ENCODE measurements at regions not wholly inside any gene's neighbourhood (a gene's known extent, or its start where the extent isn't known, plus 50 kb on each side); places are given as distances from the start of the nearest gene placed in this dataset.

DNA sequence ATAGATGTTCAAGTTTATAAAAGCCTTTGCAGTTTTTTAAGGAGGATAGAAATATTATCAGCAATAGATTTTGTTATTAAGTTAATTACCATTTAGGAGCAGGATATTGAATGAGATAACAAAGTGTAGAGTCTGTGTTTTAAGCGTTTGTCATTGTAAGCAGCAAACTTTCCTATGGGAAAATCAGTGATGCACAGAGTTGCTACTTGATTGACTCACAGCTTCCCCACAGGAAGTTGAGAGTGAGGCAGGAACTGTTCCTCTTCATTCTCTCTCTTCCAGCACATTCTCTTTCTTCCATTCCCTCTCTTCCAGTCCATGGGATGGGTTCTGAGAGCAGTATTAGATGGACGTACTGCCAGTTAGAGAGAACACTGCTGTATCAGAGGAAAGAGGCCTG, 867.7 kb upstream of the AGA start:
- DNase-seq = no peak

DNA sequence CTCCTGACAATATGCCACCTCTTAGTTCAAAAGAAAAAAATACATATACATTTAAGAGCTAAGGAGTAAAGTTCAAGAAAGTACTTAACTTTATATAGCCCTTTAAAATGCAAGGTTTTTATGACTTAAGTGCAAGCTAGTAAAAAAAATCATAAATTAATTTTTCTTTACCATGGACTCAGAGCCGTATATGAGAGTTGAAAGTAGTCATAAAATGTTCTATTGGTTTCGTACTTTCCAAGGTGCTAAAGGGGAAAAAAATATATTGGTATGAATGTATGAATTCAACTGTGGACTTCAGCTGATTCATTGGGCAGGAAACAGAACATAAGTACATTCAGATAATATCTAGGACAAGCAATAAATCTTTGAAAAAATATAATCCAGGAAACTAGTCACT, 869.8 kb upstream of the AGA start:
- no peak for DNase-seq

DNA sequence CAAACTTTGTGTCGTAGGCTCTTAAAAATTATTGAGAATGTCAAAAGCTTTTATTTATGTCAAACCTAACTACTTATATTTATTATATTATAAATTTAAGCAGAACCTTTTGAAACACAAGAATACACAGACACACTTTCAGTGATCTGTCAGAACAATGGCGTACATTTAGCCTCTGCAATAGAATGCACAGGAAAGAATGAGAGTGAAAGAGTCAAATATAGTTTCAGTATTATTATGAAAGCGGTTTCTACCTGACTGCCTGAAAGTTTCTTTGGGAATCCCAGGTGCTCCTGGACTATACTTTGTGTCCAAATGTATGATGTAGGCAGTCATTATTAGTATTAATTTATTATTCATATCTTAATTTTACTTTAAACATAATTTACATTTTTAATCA, 872.0 kb upstream of the AGA start:
- no peak for DNase-seq

DNA sequence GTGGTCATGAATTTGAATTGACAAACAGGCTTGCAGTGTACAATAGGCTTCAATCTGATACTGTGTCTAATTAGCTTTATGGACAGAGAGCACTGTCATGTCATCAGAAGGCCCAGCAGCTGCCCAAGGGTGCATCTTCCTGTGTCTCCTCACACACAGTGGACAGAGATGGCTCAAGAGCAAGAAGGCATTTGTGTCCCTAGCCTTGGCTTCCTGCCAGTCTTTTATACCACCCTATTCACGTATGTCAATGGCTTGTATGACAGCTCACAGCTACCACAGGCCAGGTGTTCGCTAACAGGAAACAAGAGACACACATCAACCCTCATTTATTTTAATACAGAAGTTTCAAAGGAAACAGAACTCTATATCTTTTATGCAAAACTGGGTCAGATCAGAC, 874.0 kb upstream of the AGA start:
- DNase-seq = no peak

DNA sequence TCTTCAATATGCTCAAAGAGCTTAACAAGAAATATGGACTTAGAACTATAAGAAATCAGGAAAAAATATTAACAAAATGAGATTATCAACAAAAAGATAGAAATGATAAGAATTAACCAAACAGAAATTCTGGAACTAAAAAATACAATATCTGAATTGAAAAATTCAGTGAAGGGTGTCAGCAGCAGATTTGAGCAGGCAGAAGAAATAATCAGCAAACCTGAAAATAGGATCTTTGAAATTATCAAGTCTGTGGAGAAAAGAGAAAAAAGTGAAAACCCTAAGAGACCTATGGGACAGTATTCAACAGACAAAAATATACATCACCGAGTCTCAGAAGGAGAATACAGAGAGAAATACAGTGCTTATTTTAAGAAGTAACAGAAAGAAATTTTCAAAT, 877.8 kb upstream of the AGA start:
- no peak for DNase-seq

DNA sequence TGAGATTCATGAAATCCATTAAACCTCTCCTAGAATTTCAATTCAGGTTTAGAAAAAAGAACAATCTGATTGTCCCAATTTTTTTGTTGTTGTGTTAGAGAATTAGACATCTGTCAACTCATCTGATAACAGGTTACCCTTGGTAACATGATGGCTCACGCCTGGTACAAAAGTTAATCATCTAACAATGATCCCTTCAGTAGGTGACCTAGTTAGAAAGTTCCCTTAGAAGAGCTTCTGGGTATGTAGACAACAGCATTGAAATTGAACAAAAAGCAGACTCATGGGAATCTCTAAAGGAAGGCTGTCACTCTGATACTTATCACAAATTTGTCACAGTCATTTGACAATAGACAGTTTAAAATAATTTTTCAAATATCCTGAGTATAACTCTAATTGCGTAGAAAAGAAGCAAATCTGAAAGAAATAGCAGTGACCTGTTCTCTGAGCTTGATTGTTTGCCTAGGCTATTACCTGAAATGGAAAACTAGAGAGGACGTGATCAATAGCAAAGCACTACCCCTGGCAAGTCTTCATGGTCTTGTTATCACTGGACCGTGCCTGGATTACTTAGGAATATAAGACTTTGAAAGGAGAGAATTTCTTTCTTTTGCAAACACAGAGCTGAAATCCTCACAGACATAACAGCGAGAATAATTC, 880.4 kb upstream of the AGA start:
- no peak for DNase-seq

DNA sequence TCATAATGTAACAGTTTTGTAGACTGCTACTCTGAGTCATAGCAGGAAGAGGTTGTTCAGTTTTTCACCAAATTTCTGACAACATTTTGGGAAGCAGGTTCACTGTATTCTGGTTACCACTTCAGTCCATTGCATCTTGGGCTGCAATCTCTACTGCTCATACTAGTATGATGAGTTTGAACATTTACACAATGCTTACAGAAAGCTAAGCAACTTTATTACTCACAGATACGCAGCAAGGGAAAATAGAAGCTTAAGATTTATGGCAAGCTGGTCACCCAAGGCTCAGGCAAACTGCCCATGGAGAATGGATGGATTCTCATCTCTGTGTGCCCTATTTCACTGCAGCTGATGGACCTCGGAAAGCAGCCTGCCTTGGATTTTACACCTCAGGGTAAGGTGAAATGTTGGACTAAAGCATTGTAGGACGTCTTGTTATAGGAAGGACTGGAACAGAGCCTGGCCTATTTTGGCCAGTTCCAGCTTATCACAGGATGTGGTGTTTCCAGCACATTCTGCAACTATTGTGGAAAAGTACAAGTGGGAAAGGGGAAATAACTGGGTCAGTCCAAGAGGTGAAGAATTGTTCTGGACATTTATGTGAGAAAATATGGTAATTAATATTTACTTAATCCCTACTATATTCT, 887.1 kb upstream of the AGA start:
- no peak for DNase-seq

DNA sequence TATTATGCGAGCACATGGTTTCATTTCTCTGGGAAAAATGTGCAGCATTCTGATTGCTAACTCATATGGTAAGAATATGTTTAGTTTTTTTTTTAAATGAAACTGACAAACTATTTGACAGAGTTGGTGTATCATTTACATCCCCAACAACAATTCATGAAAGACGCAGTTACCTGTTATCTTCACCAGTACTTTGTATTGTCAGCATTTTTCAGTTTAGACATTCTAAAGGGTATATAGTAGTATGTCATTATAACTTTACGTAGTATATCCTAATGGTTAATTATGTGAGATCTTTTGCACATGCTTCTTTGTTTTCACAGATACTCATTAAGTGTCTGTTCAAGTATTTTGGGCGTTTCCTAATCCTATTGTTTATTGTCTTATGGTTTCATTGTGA, 891.1 kb upstream of the AGA start:
- no peak for DNase-seq

DNA sequence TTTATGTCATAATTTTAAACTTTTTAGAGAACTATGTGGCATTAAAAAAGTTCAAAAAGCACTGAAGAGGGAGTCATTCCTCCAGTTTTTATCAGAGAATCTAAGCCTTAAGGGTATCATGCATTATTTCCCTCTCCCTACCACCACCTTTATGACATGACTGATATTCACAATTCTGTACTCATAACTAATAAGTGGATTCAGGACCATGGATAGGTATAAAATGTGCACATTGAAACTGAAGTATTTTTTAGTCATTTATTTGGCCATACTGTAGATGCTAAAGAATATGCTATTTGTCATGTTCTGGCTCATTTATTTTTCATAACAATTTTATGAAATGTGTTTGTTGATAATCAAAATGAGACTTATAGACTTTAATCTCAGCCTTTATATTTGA, 897.5 kb upstream of the AGA start:
- DNase-seq = no peak

DNA sequence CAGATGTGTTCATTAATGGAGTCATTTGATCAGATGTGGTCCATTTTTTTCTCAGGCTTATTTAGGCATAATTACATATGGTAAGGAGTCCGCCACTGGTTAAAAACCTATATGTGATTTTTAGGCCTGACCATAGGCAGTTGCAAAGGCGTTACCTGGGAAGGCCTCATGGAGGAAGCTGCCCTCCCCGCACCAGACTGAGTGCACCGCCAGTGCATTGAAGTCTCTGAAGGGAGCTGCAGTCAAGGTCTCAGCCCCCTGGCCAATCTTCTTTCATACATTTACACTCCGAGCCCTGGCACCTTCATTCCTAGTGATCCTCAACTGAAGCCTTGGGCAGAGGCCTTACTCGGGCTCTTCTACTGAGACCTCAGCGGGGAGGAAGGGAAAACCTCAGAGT, 898.2 kb upstream of the AGA start:
- no peak for DNase-seq

DNA sequence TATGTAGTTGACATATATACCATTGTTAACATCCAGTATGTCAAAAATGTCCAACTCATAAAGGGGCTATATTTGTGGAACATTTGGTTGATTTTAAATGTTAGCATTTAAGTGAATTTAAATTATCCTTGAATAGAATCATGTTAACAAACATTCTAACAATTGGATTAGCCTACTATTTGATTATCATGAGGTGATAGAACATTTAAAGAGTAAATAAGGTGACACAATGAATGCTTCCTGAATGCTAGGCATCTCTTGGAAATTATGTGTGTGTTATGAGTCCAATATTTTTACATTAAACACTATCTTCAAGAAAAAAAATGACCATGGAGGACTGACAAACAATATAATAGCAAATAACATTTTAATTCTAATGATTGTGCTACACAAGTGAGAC, 901.9 kb upstream of the AGA start:
- no peak for DNase-seq

DNA sequence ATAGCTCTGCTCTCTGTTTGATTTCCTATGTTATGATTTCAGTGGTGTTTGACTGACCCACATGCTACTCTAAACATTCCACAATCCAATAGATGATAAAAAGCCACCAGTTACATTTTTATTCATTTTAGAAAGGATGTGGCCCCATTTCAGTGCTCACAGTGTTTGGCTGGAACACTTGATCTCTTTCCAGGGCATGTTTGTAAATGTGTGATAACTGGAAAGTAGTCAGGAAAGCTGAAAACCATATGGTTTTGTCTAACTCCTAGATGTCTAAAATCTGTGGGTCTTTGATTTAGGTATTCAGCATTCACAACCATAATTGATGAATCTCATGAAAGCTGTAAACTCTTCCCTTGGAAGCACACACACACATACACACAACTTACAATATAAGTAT, 904.9 kb upstream of the AGA start:
- DNase-seq = no peak

DNA sequence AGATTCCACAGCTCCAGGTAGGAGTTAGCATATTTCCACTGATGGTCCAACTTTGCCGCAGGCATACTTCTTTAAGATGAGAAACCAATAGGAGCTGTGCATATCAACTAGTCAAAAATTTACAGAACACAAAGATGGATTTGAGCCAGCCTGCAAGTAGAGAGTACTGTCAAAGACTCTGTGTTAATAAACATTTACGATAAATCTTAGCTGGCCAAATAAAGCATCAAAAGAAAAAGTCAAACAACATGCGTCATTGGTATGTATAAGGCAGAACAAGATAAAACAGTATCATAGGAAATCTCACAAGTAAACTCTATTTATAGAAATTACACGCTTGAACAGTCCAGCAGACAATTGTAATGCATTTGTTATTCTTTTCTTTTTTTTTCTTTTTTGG, 907.4 kb upstream of the AGA start:
- no peak for DNase-seq

DNA sequence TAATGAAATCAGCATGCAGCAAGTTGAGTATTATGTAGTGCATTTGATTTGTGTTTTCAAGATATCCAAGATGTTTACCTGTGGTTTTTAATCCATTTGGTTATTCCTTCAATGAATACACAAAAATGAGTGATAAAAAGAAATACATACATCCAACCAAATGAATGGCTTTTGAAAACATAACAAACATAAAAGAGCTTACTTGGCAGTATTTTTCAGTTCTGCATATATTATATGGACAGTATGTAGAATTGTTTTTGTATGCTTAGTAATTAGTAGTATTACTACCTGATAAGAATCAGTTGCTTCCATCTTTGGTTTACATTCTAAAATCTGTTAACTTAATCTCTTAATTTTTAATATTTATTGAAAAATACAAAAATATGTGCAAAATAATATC, 908.9 kb upstream of the AGA start:
- DNase-seq = no peak

DNA sequence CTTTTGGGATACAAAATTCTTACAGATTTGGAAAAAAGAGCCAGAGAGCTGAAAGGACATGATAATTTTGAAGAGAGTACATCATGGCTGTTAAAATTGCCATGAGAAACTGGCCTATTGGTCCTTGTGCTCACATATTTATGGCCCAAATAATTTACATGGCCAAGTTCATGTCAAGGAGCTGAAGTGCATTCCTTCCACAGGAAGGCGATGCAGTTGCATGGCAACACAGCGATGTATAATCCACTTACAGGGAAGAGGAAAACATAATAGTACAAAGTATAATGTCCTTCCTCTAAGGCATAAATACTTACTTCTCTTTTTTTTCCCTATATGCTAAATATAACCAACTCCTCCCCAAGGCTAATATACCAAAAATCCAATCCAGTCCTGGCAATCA, 914.5 kb upstream of the AGA start:
- no peak for DNase-seq

DNA sequence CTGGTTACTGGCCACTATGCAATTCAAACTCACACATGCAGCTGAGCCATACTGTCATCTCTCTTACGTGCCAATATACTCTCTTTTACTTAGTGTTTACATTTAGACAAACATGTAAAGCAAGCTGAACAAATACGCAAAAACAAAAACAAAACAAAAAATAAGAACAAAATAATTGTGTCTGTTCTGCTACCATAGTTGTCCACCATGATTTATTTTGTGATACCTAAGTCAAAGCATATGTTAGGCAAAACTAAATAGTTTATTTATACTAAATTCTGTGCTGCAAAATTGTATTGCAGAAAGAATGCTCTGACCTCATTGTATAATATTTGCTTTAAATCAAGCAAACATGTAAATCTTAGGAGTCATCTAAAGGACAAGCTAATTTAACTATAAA, 943.2 kb upstream of the AGA start:
- DNase-seq = no peak

DNA sequence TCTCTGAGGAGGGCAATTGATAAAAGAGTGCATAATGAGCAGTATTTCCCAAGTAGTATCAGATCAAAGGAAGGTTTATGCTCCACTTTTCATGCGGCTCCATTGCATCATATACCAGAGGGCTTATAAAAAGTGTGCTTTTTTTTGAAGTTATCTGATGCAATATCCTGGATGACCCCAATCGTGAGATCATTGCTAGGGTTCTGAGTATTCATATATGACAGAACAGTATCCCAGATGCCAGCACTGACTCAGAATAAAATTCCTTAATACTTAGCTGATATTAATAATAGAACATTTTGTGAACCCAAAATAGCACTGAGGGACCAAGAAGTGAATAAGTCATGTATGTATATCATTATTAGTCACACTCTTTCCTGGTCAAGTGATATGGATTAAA, 945.5 kb upstream of the AGA start:
- no peak for DNase-seq

DNA sequence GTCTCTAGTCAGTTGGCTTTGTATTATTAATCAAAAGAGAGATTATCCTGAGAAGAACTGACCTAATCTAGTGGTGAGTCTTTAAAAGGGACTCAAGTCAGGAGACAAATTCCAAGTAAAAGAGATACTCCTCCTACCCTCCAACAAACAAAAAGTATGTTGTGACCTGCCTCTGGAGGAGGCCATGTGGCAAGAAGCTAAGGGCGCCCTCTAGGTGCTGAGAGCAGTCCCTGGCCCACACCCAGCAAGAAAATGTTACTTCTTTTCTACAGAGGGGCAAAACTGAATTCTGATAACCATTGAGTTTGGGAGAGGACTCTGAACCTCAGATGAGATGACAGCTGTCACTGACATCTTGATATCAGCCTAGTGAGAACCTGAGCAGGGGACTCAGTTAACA, 953.6 kb upstream of the AGA start:
- no peak for DNase-seq

DNA sequence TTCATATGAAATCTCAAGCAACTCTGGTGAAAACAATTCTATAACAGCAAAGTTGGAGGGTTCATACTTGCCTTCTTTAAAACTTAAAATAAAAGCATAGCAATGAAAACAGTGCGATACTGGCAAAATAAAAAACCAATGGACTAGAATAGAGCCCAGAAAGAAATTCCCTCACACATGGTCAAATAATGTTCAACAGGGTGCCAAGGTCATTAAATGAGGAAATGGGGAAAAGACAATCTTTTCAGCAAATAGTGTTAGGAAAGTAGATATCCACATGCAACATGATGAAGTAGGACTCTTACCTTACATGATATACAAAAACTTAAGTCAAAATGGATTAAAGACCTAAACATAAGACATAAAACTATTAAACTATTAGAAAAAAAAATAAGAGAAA, 970.2 kb upstream of the AGA start:
- no peak for DNase-seq

DNA sequence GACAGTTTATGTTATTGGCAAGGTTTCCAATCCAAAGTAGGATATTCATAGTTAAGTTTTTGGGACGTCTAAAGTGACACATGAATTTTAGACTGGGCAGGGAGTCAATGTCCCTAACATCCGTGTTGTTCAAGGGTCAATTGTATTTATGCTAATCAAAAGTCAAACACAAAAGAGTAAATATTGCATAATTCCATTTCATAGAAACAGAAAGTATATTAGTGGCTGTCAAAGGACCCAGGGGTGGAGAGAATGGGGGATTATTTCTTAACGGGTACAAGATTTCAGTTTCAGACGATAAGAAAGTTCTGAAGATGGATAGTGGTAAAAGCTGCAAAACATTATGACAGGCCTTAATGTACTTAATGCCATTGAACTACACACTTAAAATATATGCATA, 971.8 kb upstream of the AGA start:
- no peak for DNase-seq

DNA sequence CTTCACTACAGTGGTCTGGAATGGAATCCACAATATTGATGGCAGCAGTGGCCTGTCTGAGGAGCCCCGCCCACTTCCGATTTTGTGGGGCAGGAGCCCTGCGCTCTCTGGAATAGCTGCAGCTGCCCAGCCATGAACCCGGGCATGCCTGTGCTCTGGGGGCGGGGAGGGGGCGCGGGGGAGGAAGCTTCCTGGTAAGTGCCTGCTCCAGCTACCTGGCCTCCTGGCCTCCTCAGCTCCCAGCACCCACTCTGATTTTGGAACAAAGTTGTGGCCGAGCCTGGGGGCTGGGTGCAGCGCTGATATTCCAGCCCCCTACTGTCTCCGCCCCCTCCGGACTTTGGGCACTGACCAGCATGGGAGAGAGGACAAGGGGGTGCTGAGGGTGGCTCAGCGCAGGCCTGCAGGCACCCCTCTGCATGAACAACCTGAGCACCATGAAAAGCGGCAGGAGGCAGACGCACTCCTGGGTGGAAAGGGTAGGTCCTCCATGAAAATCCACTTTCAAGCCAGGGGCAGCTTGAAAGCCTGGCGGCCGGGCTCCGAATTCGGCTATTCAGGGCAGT, 972.7 kb upstream of the AGA start:
- DNase-seq = no peak

DNA sequence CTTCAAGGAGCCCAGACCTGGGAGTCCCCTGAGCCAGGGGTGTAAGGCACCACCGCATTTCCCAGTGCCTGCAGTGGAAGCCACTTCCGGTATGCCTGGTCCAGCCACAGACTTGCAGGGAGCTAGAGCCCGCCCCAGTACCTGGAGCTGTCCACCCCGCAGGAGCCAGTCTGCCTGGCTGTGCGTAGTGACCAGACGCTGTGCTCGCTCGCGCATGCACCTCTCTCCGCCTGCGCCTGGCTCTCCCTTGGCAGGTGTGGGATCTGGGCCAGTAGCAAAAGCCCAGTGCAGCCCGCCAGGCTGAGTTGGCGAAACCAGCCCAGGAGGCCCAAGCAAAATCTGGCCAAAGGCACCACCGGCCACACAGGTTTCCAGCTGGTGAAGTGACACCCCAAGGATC, 973.7 kb upstream of the AGA start:
- DNase-seq = no peak

DNA sequence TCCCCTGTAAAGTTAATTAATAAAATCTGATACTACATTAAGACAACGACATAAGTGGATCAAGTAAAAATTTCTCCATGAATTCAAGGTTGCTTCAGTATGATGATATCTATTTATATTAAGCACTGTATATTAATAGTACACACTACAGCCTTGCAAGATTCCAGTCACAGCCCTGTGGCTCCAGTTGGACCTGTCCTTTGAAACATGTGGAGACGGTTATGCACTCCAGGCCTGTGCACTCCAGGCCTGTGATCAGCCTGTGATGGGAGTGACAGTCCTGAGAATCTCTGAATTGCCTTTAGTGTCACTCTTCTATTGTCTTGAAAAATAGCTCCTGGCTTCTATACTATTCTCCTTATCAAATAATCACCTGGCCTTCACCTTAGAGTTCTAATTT, 981.1 kb upstream of the AGA start:
- DNase-seq = no peak

DNA sequence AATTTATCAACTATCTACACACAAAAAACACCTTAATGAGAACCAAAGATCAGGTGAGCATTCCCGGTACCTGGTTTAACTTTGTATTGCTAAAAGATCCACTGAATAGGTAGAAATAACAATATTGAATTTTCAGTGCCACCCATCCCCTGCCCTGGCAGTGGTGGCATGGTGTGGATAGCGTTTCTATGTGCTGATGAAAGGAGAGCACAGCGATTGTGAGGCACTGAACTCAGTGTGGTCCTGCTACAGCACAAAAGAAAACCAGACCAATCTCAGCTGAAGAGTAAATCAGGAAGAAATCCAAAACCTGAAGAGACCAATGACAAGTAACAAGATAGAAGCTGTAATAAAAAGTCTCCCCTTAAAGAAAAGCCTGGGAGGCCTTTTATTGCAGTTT, 984.6 kb upstream of the AGA start:
- DNase-seq = no peak

DNA sequence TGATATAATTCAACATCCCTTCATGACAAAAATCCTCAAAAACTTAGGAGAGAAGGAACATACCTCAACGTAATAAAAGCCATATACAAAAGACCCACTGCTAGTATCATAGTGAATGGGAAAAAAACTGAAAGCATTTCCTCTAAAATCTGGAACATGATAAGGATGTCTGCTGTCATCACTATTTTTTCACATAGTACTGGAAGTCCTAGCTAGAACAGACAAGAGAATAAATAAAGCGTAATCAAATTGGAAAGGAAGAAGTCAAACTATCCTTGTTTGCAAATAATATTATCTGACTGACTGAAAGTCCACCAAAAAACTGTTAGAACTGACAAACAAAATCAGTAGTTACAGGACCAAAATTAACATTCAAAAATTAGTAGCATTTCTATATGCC, 985.4 kb upstream of the AGA start:
- DNase-seq = no peak

Data from suppressor macrophage treated with lipopolysaccharide for 1 hour (primary cell).